B cell (primary cell): ENCODE measurements at regions not wholly inside any gene's neighbourhood (a gene's known extent, or its start where the extent isn't known, plus 50 kb on each side); places are given as distances from the start of the nearest gene placed in this dataset.

Source experiments
- CTCF ChIP-seq: fragments of 200-600 bp; IDR thresholded peaks from one replicate; pipeline ENCODE4 v1.8.0; 2022; ENCODE audit warnings: antibody characterized with exemption, mild to moderate bottlenecking
- EZH2 ChIP-seq: IDR thresholded peaks from 2 replicates; pipeline ENCODE4 v1.6.1; 2012; ENCODE audit warnings: borderline replicate concordance, low read depth, mild to moderate bottlenecking, moderate library complexity, low read length; ENCODE audit not compliant: insufficient read depth, poor library complexity, severe bottlenecking

DNA sequence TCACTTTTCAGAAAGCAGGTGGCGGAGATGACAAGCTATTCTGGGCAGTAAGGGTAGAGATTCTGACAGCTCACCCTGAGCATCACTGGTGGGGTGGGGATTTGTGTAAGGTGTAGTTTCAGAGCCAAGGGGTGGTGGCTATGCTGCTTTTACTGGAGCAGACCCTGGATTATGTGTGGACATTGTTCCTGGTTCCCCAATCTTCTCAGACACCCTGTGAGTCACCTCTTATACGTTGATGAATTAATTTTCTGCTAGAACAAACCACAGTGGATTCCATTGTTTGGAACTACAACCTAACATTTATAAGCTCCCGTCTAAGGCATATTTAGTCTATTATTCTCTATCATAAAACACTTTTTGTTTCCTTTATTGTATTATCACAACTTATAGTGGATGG lies 169.5 kb upstream of the COL8A1 start:
- TF ChIP-seq CTCF (no peak), EZH2 (no peak)
